ENCODE measurements at regions not wholly inside any gene's neighbourhood (a gene's known extent, or its start where the extent isn't known, plus 50 kb on each side); places are given as distances from the start of the nearest gene placed in this dataset.
"Not testable (repeated sequence)": the region's sequence is repeated elsewhere in the genome, so short reads cannot be mapped to it uniquely, and the experiment has no call there.

DNA sequence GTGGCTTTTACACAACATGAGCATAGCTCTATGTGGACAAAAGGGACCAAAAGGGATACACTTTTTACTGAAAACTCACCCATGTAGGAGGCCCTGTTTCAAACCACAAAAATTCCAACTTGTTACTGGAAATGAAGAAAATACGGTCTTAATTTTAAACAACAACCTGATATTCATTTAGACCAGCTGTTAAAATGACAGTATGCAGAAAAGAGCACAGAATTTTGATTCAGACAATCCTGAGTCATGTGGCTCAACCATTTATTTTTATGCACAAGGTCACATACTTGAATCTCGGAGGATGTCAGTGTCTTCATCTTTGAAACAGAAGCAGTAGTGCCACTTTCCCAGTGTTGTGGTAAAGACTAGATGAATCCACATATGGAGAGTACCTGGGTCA lies 426.5 kb upstream of the NFE2L3 start:
- no peak for FAIRE-seq

DNA sequence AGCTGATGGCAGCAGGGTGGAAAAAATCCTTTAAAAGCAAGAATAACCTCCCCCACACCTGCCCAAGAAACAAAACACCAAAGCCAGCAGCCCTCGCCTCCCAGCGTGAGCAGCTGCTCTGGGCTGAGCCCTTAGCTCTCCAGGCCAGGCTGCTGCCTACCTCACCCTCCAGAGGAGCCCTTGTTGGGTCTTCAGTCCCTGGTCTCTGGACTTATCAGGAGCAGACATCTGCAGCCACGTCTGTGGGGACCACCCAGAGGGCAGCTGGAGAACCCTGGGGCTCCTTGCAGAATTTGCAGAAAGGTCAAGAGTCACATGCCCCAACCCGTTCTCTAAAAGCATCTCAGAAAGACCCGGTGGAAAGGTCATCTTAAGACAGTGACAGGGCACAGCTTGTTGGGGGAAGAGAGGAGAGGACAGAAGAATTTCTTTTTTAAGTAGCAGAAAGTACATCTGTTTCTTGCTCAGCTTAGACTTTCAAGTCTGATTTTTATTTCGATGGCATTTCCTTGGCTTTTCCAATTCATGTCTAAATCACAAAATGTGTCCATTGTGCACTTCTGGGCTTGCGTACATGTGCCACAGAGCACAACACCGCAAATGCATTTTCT lies 425.7 kb upstream of the NFE2L3 start:
- no peak for FAIRE-seq

DNA sequence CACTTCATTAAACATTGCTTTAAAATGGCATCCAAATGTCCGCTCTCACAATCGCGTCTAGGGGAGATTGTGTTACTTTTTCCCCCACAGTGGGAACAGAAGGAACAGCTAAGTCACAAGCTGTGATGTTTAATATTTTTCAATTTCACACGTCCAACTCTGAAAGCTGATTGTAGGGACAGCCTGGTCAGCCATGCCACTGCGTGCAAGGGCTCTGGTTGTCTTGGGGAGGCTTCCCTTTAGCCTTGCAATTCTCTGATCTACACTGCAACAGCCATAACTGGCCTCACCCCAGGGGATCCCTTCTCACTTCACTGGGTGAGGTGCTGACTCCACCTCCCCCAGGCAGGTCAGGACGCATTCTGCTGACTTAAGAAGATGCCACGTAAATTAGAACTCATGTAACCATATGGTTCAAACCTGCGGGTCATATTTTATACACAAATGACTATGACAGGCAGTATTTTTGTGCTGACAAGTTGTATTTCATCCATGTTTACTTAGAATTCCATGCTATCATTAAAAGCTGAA lies 425.2 kb upstream of the NFE2L3 start:
- FAIRE-seq: no peak

DNA sequence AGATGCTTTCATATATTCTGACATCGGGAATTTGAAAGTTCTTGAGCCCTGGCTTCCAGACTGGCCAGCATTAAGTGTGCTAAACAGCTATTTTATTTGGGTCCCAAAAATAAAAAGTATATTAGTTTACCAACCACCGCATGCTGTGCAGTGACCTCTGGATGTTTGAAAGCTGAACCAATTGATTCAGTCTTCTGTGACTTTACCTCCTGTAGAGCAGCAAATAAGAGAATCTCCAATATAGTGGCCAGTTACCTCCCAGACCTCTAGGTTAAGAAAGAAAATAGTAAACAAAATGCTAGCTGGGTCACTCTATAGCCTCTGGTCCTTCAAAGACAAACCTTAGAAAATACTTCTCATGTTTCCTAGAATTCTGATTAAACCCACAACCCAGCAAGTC lies 424.6 kb upstream of the NFE2L3 start:
- FAIRE-seq: no peak

DNA sequence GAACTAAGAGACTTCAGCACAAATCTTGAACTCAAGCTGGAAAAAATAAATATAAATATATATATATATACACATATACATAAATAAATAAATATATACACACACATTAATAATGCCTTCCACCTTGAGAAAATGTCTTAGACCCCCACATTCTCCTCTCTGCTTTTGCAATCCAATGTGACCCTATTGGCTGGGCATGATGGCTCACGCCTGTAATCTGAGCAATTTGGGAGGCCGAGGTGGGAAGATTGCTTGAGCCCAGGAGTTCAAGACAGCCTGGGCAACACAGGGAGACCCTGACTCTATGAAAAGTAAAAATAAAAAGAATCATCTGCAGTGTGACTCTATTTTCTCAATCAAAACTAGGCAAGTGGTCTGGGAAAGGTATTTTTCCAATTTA lies 424.1 kb upstream of the NFE2L3 start:
- FAIRE-seq: no peak

DNA sequence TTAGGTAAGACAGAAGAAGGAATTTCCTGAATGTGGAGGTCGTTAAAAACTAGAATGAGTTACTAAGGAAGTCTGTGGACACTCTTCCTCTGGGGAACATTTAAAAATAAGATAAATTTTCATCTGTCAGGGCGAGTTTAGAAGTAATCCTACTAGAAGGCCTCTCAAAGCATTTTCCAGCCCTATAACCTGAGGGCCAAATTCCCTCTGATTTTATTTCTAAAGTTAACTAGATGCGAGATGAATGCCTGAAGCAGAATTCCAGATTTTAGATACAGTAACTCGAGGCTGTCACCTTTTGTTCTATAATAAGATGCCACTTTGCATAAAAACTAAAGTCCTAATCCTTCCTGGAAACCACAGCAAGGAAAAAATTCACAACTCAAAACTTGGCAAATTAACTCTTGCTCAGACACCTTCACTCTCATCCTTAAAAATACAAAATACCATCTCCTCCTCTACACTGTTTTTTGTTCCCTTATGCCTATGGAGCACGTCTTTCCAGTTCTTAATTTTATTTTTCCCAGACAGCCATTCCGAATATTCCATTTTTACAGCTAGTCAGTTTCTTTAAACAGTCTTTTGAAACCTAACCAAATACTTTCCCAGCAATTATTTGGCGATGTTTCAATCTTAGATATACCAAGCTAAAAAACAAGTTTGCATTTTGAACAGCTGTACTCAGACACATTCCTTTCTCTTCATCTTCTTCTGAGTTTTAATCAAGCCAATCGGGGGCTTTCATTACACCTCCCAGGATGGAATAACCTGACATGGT lies 420.7 kb upstream of the NFE2L3 start:
- FAIRE-seq: no peak

DNA sequence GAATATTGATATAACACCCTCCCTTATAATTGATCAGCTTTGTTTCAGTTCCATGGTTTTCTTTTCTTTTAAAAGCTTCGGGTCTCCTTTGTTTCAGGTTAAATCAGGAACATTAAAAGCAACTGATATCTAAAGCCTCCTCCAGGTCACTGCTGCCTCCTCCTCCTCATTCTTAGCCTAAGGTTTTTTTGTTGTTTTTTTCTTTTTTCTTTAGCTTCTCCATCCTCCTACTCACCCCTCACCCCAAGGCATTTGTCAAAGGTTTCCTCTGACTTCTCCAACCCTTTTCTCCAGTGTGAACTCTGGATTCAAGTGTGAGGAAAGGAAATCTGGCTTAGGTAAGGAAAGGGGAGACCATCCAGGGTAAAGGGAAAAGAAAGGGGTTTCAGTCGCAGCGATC lies 420.2 kb upstream of the NFE2L3 start:
- FAIRE-seq: no peak

DNA sequence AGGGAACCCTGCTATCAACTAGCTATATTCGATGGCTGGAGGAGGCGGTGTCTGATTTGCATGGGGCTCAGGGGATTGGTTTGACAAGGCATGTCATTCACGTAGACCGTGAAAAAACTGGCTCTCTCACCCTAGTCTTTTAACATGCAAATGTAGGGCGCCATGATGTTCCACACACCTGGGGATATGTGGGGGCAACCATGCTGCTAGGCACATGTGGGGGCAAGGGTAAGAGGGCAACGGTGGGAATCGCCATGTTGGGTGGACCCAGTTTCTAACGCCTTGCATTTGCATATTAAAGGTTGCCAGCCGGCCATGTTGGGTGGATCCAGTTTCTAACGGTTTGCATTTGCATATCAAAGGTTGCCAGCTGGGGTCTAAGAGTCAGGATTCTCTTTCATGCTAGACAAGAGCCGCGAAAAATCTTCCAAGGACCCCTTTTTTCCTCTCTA lies 419.2 kb upstream of the NFE2L3 start:
- no peak for FAIRE-seq

DNA sequence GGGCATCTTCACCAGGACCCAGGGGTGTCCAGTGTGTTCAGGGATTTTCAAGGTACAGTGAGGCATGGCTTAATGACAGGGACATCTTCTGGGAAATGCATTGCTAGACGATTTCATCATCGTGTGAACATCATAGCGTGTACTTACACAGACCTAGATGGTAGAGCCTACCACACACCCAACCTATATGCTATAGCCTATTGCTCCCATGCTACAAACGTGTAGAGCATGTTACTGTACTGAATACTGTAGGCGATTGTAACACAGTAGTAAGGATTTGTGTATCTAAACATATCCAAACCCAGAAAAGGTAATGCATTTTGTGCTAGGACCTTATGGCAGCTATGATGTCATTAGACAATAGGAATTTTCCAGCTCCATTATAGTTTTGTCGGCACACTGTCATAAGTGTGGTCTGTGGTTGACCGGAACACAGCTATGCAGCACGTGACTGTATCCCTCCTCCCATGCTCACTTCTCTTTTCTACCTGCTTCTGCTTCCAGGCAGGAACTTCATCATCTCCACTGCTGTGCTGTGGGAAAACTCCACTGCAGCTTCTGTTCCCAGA lies 416.2 kb upstream of the NFE2L3 start:
- no peak for FAIRE-seq

DNA sequence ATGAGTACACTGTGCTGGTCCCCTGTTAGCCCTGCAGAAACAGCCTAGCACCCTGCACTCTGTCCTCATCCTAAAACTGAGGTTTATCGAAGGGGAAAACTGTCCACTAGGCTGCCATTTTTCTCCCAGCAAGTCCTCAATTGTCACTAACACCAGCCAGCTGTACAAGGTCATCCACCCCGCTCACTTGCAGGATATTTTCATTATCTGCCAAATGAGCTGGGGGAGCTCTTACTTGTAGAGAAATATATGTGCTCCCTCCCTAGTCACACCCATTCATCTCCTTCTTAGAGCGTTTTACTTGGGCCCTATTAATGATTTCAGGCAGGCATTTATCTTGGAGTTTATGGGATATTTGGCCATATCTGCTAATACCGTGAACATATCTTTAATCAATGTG lies 413.5 kb upstream of the NFE2L3 start:
- FAIRE-seq: no peak

DNA sequence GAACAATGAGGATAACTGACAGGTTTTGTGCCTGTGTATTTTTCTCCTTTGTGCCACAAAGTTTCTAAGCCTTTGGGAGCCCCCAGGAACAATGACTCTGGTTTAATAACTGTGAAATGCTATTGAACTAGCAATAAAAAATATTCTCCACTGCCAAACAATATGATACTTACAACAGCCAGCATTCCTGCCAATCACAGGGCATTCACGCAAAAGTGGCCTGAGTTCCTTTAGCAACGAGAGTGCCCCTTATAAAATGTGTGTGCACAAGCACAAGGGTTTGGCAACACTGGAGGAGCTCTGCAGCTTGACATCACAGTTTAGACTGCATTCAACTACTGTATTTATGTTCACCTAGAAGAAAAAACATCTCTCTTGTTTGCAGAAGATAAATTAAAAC lies 412.9 kb upstream of the NFE2L3 start:
- no peak for FAIRE-seq

DNA sequence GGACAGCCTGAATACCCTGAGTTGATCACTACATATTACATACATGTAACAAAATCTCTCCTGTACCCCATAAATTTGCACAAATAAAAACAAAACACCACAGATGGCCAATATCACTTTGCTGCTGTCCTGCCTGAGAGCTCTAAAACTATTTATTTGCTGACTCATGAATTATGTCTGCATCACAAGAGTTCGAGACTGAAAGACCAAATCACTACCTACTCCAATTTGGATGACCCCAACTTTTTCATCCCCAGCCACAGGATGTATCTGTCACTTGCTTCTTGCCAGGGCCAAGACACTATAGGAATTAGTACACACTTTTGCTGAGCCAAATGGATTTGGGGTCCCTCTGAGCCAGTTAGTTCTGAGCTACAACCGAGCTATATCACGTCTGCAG lies 409.7 kb upstream of the NFE2L3 start:
- FAIRE-seq: no peak

DNA sequence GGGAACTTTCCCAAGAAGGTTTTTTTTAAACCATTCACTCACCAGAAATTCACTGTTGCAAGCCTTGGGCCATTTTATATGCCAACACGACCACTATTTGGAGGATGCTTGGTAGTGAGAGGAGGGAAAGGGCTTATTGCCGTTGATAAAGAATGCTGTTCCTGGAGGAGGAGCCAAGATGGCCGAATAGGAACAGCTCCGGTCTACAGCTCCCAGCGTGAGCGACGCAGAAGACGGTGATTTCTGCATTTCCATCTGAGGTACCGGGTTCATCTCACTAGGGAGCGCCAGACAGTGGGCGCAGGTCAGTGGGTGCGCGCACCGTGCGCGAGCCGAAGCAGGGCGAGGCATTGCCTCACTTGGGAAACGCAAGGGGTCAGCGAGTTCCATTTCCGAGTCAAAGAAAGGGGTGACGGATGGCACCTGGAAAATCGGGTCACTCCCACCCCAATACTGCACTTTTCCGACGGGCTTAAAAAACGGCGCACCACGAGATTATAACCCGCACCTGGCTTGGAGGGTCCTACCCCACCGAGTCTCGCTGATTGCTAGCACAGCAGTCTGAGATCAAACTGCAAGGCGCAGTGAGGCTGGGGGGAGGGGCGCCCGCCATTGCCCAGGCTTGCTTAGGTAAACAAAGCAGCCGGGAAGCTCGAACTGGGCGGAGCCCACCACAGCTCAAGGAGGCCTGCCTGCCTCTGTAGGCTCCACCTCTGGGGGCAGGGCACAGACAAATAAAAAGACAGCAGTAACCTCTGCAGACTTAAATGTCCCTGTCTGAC lies 408.1 kb upstream of the NFE2L3 start:
- not testable (repeated sequence) for FAIRE-seq

DNA sequence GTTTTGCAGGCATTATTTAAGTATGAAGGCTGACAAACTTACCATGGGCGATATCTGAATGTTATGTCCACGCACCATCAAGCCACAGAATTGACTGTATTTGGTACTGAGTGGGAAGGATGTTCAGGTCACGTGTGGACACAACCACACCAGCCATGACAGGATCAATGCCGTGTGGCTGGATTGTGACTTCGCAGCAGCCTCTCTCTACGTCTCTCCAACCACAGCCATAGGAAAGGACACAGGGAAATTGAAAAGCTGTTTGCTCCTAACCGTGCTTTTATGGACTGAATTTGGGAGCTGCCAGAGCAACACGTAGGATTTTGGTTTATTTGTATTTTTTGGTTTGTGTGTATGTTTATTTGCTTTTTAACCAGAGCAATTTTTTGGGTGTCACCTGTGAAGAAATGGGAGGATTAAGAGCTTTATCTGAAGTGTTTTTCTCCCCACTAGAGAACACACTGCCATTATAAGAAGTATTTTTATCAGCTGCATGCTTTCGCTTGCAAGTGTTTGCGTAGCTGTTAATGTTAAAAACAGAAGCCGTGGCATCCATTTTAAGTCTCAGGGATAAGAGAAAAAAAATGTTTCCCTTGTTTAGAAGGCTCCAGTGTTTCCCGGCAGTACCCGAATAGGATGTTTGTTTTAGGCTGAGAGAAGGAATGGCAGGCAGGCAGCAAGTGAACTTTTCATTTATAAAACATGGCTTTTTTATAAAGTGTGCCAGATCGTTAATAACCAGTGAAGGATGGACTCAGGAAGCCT lies 401.1 kb upstream of the NFE2L3 start:
- FAIRE-seq: no peak

DNA sequence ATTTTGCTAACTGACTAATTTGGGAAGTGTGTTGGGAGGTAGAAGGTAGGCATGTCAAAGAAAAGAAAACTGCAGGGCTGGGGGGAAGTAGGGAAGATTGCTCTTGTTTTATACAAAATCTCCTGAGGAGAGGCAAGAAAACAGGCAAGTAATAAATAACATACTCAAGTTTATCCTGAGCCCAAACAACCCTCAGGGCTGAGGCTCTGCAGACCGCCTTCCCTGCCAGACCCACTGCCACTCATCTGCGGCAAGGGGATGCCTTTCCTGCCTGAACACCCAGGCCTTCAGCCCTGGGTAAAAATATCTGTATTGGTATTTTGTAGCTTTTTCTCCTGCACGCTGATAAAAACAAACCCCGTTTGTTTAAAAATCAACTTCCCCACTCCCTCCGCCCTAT lies 399.8 kb upstream of the NFE2L3 start:
- FAIRE-seq: no peak

DNA sequence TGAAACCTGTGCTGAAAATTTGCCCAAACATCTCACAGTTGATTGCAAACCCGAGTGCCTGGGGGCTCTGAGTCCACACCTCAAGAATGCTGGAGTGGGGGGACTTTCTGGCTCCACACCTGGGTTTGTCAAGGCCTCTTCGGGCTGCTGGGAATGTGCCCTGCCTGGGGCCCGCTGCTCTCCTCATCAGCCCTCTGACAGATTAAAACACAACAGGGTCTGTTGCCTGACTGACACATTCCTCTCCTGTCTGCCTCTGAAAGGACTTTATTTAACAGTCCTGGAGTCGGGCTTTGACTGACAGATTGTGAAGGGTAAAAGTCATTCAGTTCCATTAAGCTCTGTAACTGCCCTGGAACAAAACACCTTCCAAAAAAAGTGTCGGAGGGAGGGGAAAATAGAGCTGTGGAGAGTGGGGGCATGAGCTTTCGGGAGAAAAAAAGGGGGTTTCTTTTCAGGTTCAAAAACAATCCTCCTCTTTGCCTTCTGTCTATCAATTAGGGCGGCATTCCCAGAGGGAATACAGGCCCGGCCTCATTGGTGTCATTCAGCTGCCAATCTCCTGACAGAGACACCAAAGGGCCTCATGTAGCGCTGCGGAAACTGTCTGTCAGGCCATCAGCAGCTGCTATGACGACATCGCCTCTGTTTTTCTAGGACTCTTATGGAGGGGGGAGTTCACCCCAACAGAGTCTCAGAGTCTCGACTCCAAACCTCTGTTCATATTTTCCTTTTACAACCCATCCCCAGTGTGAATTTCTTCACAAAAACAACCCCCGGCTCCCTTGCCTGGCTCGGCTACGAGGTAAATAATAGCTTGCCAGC lies 398.8 kb upstream of the NFE2L3 start:
- FAIRE-seq: no peak

DNA sequence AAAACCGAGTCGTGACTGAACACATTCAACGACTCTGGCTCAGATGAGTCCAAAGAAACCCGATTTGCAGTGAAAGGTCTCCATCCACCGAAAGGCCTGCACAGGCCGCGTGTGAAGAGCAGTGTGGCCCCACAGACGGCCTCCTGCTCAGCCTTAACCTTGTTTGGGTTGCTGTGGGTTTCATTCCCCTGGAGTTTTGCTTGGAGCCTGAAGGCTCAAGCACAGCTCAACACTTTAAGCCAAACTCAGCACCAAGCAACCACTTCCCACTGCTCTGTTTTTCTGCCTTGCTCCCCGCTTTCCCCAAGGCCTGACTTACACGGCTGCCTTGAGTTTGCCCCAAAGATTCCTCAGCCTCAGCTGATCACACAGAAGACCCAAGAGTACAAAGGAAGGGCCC lies 398.2 kb upstream of the NFE2L3 start:
- no peak for FAIRE-seq

DNA sequence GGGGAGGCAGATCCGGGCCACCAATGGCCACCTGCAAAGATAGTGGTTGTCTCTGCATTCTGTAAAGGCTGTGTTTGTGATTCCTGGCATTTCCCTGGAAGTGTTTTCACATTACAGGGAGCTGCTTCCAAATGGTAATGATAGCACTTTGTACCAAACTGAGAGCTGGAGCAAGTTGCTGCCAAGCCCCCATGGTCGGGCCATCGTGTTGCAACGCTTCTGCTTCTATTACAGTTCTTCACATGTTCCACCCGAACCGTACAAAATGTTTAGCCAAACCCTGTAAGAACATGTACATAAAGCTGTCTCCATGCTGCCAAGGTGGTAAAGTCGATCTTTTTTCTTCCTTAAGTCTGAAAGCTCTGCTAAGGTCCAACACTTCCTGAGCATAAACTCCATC lies 397.7 kb upstream of the NFE2L3 start:
- FAIRE-seq: no peak

DNA sequence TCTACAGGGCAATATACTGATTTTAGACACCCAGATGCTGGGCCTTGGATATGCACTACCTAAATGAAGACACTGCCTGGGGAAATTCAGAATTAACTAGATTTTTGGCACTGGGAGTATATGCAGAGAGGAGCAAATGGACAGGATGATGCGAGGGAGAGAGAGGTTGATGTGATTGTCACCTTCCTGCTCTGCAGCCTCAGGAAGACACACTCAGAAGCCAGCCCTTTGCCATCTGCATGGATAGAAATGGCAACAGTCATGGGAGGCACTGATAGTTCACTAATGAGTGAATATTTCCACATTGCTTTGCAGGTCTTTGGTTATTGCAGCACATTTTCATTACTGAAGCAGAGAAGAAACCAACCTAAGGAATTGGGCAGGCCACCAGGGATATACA lies 397.2 kb upstream of the NFE2L3 start:
- FAIRE-seq: no peak

DNA sequence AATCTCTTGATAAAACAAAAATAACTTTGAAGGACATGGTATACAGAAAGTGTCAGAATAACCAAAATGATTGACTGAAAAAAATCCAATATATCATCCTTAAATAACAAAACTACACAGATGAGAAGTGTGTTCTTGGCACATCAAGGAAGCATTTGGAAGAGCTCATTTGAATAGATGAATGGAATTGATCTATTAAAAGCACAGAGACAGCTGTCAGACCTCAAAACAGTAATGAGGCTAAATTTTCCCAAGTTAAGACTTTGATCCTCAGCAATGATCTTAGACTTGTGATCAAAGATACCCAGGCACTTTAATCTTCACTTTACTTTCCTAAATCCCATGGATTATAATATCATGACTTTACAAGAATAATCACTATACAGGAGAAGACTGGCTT lies 395.4 kb upstream of the NFE2L3 start:
- FAIRE-seq: no peak

DNA sequence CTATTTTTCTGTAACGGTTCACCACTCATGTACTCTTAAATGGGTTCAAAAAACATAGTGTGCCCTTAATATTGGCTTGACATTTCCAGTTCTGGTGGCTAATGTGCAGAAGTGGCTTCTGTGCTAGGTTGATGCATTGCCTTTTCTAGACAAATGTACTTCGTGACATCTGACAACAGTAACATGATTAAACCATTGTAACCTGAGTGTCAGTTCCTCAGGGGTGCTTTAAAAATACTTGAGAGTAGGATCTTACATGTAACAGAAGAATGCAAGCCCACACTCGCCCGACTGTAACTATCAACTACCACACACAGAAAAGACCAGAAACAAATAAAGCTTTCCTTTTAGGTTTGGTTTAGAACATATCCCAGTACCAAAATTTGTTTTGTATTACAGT lies 393.4 kb upstream of the NFE2L3 start:
- no peak for FAIRE-seq

DNA sequence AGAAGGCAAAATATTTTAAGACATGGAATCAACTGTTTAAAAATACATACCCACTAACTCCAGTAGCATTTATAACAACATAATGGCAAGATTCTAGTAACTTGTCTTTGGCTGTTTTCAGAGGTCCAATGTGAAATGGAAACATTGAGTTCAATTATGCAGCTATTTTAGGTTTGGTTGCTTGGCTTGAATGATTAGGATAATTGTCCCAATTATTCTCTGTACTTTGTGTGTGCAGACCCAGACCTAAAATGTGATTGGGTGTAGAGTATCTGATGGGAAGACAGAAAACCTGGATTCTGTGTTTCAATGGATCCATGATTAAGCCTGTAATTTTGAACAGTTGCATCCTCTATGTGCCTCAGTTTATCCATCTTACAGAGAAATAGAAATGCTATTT lies 392.7 kb upstream of the NFE2L3 start:
- no peak for FAIRE-seq

Measured in A204.1 (cell line).